ENCODE measurements at regions not wholly inside any gene's neighbourhood (a gene's known extent, or its start where the extent isn't known, plus 50 kb on each side); places are given as distances from the start of the nearest gene placed in this dataset.

DNA sequence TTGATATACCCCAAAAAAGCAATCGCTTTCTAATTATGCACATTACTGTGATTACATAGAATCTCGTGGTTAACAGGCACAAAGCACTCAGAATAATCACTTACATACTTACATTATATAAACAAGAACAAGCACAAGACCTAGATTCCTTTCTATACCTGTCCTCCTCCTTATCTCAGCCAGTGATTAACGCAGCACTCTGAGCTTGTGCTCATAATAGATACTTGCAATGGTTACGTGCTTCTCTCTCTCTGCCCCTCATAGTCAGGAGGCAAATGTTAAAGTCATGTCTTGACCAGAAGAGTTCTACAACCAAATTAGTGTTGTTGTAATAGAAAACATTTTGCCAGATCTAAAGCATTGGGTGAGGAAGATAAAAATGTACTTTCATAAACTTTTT is 342.2 kb upstream of the PKDCC start:
- FAIRE-seq = no peak

DNA sequence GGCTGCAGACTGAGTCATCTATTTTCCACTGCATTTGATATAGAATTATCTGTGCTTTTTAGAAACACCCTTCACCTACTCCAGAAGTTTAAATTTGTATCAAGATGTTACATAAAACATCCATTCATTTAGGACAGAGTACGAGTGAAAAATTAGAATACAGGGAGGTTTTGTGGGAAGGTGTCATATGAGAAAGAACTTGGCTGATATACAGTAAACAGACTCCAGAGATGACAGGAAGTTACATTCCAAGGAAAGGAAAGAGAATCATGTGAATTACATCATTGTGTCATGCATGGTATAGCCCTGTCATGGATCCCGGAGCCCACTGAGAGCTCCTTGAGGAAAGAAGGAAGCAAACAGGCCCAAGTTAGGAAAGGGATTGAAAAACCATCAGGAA is 341.5 kb upstream of the PKDCC start:
- no peak for FAIRE-seq

DNA sequence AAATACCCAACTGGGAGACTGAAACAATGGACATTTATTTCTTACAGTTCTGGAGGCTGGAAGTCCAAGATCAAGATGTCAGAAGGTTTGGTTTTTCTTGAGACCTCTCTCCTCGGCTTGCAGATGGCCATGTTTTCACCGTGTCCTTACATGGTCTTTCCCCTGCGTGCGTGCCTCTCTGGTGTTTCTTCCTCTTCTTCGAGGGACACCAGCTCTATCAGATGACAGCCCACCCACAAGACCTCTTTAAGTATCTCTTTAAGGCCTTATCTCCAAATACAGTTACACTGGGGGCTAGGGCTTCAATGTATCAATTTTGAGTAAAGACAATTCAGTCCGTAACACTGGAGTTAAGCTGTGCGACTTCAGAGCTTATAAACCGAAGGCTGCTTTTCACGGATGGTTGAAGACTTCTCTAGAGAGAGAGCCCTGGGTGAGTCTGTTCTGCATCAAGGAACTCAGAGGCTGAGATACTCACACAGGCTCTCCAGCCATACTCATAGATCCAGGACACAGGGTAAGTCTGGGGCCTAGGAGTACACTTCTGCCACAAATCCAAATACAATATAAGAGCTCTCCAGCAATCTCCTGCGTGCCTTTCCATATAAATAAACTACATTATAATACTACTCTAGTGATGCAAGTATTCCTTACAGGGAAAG is 339.9 kb upstream of the PKDCC start:
- peak; percentile 82 for FAIRE-seq

GRCh38 chr2:41709702-41710599 is 337.9 kb upstream of the PKDCC start:
- FAIRE-seq = peak; percentile 81

DNA sequence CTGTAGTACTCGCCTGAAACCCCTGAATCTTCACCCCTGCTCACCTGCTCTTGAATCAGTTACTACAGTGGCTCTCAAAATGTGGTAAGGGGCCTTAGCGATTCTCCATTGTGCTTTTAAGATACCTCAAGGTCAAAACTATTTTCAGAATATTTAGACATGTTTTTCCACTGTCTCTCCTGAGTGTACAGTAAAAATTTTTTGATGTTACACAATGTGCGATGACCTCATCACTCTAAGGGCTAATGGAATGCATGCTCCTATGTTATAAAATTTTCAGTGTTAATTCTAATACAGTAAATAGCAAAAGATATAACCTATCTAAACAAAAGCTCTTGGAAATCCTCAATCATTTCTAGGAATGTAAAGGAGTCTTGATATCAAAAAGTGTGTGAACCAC is 336.9 kb upstream of the PKDCC start:
- FAIRE-seq = no peak

GRCh38 chr2:41711736-41712135 is 336.1 kb upstream of the PKDCC start:
- peak; percentile 63 for FAIRE-seq

DNA sequence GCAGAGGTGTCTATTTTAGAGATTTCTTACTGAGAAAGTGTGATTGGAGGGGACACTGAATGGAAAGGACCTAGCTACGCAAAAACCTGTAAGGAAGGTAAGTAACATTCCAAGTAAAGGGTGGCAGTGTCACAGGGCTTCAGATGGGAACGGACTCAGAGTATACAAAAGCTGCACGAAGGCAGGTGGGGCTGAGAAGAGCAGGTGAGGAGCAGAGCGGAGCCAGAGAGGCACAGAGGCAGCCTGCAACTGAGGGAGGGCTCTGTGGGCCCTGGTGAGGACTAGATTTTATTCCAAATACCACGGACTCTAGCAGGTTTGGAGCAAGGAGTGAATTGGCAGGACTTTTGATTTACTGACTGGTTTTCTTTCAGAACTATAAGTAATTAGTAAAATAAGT is 331.3 kb upstream of the PKDCC start:
- FAIRE-seq = no peak

DNA sequence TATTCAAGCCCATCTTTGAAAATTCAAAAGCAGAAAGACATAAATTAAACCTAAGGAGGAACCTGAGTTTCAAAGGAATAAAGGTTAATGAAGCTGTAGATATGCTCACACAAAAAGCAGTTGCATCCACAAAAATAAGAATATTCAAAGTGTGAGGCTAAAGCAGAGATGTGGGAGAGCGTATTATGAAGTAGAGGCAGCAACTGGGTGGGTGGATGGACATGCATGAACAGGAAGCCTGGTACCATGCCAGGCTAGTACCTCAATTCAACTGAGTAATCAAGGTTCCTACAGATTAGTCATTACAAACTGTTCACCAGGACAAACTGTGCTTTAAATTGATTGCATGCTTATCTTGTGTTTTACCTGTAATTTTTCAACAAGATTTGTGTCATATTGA is 330.0 kb upstream of the PKDCC start:
- FAIRE-seq = no peak

GRCh38 chr2:41718705-41719104 is 329.1 kb upstream of the PKDCC start:
- FAIRE-seq = no peak

DNA sequence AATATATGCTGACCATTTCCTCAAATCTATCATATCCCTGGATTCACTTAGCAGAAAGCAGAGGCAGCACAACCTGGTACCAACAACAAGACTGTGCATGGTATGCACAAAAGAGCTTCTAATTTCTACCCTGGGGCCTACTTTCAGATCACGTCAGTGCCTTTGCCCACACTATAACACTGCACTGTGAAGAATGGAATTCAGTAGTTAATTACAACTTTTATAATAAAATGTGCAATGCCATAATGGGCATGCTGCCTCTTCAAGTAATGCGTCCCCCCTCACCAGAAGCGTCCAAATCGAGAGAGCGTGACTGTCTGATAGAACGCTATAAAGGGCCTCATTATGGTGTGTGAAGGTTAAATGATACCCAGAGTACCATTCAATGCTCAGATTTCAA is 328.1 kb upstream of the PKDCC start:
- no peak for FAIRE-seq

DNA sequence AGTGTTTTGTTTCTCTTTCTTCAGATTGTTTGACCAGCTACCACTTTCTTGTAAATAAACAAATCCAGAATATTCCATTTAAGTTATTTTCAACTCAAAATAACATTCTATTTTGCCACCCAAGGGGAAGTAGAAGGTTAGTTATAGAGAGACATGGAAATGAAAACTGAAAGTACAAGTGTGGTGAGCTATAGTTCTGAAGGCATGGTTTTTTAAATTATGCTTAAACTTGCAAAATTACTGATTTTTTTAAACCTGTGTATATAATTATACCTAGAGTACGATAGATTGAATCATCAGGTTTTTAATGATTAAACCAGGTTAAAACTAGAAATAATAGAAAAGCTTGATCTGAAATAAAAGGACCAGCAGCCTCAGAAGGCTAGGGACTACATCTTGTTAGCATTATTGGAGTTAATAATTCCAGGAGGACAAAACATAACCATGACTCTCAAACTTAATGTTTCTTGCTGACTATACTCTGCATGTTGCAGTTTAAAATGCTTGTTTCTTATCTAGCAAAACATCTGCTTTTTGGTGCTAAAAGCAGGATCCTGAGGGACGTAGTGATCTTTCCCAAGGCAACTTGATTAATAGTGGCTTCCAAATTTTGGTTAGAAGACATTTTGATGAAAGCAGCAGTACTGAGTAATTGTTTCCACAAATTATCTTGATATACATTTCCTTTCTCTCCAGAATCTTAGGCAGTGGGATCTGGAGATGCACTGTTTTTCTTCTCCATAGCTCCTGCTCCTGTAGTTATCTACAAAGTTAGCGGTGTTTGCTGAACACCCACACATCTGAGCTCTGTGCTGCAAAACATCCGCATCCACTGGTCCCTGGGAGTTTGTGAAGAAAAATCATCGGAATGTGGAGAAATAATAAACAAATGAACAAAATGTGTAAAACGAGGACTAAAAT is 327.2 kb upstream of the PKDCC start:
- no peak for FAIRE-seq

GRCh38 chr2:41722668-41723369 is 325.0 kb upstream of the PKDCC start:
- FAIRE-seq = peak; percentile 100

DNA sequence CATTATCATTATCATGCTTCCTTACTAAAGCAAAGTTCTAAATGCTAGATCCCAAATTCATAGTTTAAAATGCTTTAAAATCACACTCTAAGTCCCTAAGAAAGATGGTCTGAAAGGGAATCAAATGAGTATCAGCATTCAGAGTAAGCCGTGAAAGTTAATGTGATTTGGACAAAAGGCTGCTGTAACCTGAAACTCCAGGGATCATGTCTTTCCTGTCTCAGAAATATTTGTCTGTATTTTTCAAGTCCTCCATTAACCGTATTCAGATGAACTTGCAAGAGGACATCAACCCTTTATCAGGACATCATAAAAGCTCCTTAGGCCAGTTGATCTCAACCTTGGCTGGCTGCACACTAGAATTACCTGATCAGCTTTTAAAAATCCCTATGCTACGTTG is 324.3 kb upstream of the PKDCC start:
- FAIRE-seq = no peak

GRCh38 chr2:41724465-41724864 is 323.4 kb upstream of the PKDCC start:
- no peak for FAIRE-seq

DNA sequence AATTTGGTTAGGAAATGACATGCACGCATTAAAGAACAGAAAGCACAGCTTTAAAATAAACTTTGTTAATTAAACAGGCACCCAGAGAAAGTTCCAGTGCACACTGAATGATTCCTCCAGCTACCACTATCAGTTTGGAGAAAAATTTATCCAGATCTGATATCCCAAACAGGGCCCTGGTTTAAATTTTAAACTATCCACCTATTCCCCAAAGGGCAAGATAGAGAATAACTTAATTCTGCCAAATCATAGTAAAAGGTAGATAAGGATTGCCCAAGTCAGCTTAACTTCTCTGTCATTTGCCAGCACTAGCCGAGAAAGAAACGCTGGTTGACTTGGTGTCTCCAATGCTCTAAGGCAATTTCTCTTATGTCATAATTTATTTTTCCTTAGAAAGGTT is 321.9 kb upstream of the PKDCC start:
- FAIRE-seq = no peak

DNA sequence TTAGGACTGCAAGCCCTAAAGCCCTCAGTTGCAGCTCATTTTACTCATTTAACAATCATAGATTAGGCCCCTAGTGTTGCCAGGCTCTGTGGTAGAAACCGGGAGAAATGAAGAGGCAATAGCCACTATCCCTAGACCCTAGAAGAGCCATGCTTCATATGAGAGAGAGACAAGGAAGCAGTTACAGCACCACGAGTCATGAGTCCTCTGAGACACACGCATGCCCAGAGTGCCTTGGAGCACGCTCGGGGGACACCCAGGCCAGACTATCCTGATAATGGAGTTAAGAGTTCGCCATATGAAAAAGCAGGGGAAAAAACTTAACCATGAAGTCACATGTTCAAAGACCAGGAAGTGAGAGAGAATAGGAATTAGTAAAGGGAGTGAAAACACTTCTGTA is 321.5 kb upstream of the PKDCC start:
- no peak for FAIRE-seq

DNA sequence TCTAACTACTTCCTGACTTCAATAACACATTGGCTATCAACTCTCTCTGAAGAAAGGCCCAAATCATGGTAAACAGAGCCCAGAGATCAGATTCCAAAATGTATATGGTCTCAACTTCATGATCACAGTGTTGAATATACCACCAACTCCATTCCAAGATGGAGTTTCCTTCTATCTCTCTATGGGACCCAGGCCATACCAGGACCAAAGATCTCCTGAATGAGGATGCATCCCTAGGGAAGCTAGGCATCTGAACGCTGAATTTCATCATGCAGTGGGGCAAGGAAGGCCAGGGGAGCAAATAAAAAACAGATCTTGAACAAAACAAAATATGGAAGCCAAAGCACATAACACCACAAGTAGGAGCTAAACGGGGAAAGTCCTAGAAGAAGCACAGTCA is 320.7 kb upstream of the PKDCC start:
- FAIRE-seq = no peak

DNA sequence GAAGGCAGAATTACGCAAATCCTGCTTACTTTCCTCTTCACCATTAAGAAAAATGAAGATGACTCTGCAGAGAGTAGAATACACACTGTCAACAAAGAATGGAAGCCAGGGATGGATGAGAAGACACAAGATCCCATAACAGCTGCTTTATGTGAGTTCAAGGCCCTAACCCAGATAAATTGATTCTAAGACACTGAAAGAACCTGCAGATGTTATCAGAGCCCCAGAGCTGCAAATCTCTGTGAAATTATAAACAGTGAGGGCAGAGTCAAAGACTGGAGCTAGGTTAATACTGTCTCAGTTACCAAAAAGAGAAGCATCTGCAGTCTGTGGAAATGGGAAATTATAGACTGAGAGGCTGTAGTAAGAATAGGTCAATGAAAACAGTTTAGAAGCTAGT is 320.1 kb upstream of the PKDCC start:
- no peak for FAIRE-seq

DNA sequence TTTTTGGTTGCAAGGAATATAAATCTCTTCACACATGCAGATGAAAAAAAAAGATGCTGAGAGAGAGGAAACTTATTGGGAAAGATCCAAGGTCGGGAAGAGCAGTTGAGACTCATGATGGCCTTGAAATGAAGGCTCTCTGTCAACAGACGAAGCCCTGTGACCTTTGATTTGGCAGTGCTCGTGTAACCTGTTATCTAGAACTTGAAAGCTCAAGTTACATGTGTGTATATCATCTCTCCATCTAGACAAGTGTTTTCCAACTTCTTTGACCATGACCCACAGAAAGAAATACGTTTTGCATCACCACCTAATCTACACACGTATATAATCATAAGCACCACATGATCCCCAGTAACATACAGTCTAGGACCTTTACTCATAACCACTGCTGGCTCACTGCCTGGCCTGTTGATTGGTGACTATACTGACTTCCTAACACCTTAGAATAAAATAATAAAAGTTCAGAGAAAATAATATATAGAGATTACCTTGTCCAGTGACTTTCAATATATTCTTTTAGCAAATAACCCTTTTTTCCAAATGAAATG is 319.0 kb upstream of the PKDCC start:
- no peak for FAIRE-seq

DNA sequence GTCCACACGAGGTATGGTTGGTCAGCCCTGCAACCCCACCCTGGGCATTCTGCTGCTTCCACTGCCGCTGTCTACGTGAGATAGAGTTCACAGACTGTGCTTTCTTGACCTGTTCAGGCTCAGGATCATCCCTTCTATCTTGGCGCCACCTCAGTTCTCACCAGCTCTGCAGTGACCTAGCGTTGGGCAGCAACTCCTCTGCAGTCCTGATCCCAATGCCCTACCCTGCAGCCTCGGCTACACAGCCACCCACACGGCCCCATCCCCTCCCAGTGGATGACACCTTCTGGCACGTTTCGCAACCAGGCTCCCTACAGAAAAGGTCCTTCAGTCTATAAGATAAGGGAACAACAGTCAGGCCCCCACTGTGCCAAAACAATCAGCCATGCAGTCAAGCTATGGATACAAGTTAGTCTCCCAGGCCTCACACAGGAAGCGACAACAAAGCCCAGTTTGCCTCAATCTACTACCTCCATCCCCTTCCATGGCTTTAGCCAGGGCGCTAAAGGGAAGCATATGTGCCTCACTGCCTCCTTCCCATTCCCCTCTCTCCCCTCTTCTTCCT is 317.9 kb upstream of the PKDCC start:
- no peak for FAIRE-seq

DNA sequence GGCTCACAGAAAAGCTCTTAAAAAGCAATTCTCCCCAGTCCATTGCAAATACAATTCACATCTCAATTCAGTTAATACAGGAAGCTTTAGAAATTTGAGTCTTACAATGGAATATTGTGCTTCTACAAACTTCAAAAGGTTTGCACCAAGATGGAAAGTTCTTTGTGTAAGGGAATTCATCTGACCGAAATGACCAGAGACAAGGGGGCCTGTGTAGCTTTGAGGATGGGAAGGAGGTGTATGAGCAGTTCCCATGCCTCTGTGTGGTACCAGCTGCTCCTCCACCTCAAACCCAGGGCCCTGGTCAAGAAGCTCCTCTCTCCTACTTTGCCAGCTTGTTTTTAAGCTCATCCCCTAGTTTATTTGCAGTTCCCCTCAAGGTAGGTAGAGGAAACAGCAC is 312.8 kb upstream of the PKDCC start:
- peak; percentile 100 for FAIRE-seq

- FAIRE-seq = no peak
Observed at GRCh38 chr2:41735476-41735875, 312.3 kb upstream of the PKDCC start.
